GM23338 (cell line): ENCODE measurements at regions not wholly inside any gene's neighbourhood (a gene's known extent, or its start where the extent isn't known, plus 50 kb on each side); places are given as distances from the start of the nearest gene placed in this dataset.

Experiments used
- NANOG ChIP-seq: IDR thresholded peaks from 2 replicates; pipeline ENCODE4 v1.6.1; 2016; ENCODE audit warnings: antibody characterized with exemption, borderline replicate concordance
- TF ChIP-seq, protein P1 (sequence below): fragments of 250-450 bp; sonication (Bioruptor Pico); IDR thresholded peaks from 2 replicates; pipeline ENCODE4 v1.5.0; 2020; ENCODE audit warnings: mild to moderate bottlenecking, moderate library complexity
- TF ChIP-seq, protein P2 (sequence below), 2 experiments: fragments of 200-600 bp in 1 of 2; sonication (generic) in 1 of 2; conservative IDR thresholded peaks; 2 replicates each; pipeline versions ENCODE4 v1.5.1 to v1.6.1; 2016 to 2017; ENCODE audit warnings: antibody characterized with exemption in 2 of 2, low read depth in 2 of 2, mild to moderate bottlenecking in 2 of 2, moderate library complexity in 1 of 2
- TF ChIP-seq, protein P3 (sequence below): IDR thresholded peaks from one replicate; pipeline ENCODE4 v1.6.1; 2018; ENCODE audit warnings: antibody characterized with exemption; ENCODE audit not compliant: unreplicated experiment

DNA sequence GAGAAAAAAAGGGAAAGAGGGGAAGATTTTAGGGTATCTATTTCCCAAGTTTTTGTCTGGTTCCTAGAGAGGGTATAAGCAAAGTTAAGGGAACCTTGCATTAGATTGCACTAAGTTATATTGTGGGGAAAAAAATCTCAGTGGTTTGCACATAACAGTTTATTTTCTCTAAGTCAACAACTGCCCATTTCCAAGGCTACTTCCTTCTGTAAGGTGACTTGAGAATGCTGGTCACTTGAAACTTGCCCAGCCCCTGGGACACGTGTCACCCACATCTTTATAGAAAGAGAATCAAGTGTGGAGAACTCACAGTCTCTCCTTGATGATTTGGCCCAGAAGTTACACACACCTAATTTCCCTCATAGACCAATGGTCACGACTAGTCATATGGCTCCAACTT lies 488.6 kb upstream of the PODXL start (continued):
- TF ChIP-seq, protein P1, sequence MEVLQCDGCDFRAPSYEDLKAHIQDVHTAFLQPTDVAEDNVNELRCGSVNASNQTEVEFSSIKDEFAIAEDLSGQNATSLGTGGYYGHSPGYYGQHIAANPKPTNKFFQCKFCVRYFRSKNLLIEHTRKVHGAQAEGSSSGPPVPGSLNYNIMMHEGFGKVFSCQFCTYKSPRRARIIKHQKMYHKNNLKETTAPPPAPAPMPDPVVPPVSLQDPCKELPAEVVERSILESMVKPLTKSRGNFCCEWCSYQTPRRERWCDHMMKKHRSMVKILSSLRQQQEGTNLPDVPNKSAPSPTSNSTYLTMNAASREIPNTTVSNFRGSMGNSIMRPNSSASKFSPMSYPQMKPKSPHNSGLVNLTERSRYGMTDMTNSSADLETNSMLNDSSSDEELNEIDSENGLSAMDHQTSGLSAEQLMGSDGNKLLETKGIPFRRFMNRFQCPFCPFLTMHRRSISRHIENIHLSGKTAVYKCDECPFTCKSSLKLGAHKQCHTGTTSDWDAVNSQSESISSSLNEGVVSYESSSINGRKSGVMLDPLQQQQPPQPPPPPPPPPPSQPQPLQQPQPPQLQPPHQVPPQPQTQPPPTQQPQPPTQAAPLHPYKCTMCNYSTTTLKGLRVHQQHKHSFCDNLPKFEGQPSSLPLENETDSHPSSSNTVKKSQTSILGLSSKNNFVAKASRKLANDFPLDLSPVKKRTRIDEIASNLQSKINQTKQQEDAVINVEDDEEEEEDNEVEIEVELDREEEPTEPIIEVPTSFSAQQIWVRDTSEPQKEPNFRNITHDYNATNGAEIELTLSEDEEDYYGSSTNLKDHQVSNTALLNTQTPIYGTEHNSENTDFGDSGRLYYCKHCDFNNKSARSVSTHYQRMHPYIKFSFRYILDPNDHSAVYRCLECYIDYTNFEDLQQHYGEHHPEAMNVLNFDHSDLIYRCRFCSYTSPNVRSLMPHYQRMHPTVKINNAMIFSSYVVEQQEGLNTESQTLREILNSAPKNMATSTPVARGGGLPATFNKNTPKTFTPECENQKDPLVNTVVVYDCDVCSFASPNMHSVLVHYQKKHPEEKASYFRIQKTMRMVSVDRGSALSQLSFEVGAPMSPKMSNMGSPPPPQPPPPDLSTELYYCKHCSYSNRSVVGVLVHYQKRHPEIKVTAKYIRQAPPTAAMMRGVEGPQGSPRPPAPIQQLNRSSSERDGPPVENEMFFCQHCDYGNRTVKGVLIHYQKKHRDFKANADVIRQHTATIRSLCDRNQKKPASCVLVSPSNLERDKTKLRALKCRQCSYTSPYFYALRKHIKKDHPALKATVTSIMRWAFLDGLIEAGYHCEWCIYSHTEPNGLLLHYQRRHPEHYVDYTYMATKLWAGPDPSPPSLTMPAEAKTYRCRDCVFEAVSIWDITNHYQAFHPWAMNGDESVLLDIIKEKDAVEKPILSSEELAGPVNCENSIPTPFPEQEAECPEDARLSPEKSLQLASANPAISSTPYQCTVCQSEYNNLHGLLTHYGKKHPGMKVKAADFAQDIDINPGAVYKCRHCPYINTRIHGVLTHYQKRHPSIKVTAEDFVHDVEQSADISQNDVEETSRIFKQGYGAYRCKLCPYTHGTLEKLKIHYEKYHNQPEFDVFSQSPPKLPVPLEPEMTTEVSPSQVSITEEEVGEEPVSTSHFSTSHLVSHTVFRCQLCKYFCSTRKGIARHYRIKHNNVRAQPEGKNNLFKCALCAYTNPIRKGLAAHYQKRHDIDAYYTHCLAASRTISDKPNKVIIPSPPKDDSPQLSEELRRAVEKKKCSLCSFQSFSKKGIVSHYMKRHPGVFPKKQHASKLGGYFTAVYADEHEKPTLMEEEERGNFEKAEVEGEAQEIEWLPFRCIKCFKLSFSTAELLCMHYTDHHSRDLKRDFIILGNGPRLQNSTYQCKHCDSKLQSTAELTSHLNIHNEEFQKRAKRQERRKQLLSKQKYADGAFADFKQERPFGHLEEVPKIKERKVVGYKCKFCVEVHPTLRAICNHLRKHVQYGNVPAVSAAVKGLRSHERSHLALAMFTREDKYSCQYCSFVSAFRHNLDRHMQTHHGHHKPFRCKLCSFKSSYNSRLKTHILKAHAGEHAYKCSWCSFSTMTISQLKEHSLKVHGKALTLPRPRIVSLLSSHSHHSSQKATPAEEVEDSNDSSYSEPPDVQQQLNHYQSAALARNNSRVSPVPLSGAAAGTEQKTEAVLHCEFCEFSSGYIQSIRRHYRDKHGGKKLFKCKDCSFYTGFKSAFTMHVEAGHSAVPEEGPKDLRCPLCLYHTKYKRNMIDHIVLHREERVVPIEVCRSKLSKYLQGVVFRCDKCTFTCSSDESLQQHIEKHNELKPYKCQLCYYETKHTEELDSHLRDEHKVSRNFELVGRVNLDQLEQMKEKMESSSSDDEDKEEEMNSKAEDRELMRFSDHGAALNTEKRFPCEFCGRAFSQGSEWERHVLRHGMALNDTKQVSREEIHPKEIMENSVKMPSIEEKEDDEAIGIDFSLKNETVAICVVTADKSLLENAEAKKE (CRISPR knock-in tag): no peak
- no peak for TF ChIP-seq NANOG
- TF ChIP-seq, protein P2, sequence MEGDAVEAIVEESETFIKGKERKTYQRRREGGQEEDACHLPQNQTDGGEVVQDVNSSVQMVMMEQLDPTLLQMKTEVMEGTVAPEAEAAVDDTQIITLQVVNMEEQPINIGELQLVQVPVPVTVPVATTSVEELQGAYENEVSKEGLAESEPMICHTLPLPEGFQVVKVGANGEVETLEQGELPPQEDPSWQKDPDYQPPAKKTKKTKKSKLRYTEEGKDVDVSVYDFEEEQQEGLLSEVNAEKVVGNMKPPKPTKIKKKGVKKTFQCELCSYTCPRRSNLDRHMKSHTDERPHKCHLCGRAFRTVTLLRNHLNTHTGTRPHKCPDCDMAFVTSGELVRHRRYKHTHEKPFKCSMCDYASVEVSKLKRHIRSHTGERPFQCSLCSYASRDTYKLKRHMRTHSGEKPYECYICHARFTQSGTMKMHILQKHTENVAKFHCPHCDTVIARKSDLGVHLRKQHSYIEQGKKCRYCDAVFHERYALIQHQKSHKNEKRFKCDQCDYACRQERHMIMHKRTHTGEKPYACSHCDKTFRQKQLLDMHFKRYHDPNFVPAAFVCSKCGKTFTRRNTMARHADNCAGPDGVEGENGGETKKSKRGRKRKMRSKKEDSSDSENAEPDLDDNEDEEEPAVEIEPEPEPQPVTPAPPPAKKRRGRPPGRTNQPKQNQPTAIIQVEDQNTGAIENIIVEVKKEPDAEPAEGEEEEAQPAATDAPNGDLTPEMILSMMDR (conservative IDR thresholded peaks at IDR 0.05; ENCODE audit: low read depth in 2 of 2): no peak
- TF ChIP-seq, protein P3, sequence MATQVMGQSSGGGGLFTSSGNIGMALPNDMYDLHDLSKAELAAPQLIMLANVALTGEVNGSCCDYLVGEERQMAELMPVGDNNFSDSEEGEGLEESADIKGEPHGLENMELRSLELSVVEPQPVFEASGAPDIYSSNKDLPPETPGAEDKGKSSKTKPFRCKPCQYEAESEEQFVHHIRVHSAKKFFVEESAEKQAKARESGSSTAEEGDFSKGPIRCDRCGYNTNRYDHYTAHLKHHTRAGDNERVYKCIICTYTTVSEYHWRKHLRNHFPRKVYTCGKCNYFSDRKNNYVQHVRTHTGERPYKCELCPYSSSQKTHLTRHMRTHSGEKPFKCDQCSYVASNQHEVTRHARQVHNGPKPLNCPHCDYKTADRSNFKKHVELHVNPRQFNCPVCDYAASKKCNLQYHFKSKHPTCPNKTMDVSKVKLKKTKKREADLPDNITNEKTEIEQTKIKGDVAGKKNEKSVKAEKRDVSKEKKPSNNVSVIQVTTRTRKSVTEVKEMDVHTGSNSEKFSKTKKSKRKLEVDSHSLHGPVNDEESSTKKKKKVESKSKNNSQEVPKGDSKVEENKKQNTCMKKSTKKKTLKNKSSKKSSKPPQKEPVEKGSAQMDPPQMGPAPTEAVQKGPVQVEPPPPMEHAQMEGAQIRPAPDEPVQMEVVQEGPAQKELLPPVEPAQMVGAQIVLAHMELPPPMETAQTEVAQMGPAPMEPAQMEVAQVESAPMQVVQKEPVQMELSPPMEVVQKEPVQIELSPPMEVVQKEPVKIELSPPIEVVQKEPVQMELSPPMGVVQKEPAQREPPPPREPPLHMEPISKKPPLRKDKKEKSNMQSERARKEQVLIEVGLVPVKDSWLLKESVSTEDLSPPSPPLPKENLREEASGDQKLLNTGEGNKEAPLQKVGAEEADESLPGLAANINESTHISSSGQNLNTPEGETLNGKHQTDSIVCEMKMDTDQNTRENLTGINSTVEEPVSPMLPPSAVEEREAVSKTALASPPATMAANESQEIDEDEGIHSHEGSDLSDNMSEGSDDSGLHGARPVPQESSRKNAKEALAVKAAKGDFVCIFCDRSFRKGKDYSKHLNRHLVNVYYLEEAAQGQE: no peak
